ENCODE measurements at regions not wholly inside any gene's neighbourhood (a gene's known extent, or its start where the extent isn't known, plus 50 kb on each side); places are given as distances from the start of the nearest gene placed in this dataset.
"Not testable (repeated sequence)": the region's sequence is repeated elsewhere in the genome, so short reads cannot be mapped to it uniquely, and the experiment has no call there.

DNA sequence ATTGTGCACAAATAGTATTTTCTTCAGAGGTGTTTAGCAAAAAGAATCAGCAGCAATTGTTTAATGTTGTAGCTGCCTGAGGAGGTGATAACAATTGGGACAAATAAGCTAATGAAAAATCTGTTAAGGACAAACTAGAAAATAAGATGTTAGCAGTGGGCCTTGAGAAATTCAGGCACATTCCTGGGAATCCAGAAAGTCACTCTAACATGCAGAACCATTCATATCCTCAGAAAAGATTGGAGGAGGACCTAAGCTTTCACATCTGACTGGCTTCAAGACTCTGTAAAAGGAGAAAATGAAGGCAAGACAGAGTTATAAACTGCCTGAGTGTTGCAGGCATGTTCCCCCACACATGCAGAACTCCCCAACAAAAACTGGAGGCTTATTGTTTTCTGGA lies 353.5 kb upstream of the RGPD4 start:
- DNase-seq = no peak

DNA sequence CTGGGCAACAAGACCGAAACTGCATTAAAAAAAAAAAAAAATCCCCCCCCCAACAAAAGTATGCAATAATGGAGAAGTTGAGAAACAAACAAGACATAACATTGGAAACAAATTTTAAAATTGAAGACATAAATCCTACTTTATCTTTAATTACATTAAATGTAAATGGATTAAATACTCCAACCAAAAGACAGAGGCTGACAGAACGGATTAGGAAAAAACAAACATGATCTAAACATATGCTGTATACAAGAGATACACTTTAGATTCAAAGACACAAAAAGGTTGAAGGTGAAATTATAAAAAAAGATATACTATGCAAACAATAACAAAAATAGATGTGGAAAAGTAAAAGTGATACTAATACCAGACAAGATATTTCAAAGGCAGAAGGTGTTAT lies 350.8 kb upstream of the RGPD4 start:
- no peak for DNase-seq

DNA sequence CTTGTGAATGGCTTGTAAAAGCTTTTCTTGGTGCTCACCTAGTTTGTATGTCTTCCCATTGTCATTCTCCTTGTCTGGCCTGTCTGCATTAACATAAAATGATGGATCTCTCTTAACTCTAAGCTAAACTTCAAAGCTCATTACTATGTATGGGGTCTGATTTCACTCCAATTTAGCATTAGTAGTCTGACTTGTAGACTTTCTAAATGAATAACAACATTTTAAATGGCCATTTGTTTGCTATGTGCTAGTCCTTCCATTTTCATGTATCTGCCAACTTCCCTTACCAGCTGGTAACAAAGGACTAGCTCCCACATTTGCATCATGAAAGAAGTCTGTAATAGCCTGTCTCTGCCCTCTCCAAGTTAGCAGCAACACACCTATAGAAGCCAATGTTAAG lies 324.2 kb upstream of the RGPD4 start:
- no peak for DNase-seq

DNA sequence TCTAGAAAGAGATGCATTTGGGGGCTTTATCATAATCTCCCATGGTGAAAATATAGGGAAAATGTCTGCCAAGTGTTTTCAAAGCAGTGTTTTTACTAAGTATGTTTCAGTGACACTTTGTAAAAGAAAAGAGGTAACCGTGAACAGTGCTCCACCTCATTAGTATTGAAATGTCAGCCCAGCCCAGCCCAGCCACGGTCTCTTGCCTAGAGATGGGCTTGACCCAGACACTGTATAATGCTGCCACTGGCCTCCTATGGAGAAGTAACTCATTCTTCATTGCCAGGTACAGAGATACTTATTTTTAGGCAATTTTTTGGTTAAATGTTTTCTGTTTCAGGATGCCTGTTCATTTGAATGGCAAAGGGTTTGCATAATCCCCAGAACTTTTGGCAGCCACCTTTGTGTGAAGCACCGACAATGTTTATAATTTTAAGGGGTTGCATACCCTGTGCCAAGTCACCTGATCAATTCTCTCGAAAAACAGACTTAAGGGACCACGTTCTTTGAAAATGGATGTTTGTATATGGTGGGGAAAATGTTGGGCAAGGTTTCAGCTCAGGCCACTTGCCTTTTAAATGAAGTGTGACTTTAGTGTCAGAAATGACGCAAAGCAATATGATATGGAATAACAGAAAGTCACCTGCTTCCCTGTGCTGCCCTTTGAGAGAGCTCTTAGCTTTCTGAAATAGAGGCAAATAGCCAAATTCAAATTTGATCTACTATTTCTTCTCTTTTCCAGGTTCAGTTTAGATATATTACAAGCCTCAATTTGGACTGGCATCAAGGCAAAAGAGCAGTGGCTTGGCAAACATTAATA lies 314.5 kb upstream of the RGPD4 start:
- peak; percentile 95 for DNase-seq

DNA sequence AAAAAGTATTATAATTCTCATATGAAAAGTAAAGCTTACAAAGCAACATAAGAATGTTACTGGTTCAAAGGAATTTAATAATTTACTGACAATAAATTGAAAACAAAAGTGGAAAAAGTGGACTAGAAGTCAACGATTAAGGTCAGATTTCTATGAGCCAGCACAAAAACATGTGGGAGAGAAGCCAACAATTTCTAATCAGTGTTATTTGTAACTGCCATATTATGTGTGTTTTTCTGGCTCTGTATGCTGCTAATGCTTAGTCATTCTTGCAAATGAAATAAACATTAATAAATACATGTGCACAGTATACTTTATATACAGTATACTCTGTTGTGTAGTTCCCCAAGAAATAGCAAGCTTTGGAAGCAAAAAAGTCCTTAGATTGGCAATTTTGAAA lies 301.3 kb upstream of the RGPD4 start:
- DNase-seq = no peak

DNA sequence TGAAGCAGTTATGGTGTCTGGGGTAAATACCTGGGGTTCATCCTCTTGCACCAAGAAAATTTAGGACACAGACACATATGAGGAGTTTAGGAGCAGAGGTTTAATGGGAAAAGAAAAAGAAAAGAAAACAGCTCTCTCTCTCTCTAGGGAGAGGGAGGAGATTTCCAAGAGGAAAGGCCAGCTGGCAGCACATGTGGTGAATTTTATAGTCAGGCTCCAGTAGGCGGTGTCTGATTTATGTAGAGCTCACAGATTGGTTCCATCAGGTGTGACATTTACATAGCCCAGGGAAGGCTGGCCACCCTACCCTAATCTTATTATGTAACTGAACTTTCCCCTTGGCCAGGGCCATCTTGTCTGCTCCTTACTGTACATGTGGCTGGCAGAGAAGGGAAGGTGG lies 297.5 kb upstream of the RGPD4 start:
- peak; percentile 80 for DNase-seq

DNA sequence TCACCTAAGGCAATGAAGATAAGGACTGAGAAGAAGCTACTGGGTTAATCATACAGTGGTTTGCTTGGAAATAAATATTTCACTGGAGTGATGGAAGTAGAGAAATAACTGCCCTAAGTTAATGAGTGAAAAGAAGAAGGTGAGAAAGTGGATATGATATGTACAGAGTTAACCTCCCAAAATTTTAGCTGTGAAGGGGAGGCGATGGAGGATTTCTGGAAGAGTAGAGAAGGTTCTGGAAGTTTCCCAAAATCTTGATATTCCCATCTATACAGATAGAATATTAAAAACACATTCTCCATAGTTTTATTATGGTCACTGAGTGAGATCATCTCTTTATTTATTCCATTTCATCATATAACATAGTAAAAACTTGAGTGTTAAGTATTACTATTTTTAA lies 296.6 kb upstream of the RGPD4 start:
- no peak for DNase-seq

DNA sequence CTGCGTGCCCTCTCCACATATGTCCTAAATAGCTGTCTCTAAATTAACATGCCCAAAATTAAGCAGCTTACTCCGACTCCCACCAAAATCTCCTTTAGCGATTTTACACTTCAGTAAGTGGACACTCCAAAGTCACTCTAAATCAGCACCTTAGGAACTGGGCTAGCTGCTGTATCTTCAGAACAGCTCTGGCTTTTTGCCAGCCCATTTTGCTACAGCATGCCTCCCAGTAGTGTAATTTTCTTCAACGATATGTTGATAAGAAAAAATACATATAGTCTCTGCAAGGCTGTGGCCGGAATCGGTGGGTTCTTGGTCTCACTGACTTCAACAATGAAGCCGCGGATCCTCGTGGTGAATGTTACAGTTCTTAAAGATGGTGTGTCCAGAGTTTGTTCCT lies 291.8 kb upstream of the RGPD4 start:
- DNase-seq = no peak

DNA sequence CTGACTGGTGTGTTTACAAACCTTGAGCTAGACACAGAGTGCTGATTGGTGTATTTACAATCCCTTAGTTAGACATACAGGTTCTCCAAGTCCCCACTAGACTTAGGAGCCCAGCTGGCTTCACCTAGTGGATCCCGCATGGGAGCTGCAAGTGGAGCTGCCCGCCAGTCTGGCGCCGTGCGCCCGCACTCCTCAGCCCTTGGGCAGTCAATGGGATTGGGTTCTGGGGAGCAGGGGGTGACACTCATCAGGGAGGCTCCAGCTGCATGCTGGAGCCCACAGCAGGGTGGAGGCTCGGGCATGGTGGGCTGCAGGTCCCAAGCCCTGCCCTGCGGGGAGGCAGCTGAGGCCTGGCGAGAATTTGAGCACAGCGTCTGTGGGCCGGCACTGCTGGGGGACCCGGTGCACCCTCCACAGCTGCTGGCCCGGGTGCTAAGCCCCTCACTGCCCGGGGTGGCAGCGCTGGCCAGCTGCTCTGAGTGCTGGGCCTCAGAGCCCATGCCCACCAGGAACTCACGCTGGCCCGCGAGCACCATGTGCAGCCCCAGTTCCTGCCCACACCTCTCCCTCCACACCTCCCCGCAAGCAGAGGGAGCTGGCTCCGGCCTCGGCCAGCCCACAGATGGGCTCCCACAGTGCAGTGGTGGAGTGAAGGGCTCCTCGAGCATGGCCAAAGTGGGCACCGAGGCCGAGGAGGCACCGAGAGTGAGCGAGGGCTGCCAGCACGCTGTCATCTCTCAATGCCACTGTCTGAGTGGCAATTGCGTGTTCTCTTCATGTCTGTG lies 290.6 kb upstream of the RGPD4 start:
- DNase-seq = not testable (repeated sequence)

DNA sequence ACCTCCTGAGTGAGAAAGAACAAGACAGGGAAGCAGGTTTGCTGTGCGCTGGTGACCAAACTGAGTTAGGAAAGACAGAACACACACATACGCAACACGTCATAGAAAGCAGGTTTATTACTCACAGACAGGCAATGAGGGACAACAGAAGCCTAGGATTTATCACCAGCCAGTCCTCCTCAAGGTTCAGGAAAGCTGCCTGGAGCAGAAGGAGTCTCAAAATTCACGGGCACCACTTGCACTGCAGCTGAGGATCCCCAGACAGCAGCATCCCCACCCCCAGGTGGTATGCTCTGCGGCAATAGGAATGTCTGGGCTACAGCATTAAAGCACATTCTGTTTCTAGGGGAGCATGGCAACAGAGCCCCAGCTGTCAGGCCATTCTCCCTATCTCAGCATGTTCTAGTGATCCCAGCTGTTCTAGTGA lies 284.4 kb upstream of the RGPD4 start:
- no peak for DNase-seq

DNA sequence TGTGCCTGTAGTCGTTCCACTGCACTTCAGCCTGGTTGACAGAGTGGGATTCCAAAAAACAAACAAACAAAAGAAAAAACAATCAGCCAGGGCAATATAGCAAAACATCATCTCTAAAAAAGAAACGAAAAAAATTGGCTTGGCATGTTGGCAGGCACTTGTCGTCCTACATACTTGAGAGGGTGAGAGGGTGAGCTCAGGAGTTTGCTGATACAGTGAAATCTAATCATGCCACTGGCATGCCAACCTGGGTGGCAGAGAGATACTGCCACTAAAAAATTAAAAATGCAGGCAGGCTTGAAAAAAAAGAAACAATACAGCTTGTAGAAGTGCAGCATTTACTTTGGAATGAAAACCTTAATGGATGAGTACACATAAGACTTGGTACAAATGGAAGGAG lies 282.9 kb upstream of the RGPD4 start:
- DNase-seq = peak; percentile 55

DNA sequence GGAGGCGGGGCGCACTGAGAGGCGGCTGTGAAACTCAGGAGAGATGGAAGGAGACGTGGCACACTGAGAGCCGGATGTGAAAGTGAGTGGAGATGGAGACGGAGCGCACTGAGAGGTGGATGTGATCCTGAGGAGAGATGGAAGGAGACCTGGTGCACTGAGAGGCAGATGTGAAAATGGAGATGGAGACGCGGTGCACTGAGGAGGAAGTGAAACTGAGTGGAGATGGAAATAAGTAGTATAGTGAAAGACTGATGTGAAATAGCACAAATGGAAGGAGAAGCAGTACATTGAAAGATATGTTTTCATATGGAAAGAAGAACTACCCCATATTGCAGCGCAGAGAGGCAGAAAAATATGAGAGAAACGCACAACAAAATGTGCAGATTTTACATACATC lies 281.6 kb upstream of the RGPD4 start:
- DNase-seq = no peak

DNA sequence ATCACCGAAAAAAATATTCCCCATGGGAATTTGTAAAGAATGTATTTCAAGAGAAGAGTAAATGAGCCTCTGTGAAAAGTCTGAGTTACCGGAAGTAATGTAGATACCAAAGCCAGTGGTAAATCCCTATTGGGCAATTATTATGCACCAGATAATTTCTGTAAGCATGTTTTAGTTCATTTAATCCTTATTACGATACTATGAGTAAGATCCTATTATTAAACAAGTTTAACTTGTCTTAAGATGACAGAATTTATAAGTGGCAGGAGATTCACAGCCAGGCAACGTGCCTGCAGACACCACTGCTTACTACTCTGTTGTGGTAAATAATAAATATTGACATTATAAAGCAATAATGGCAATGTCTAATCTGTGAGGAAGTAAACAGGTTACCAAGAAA lies 280.8 kb upstream of the RGPD4 start:
- DNase-seq = no peak

DNA sequence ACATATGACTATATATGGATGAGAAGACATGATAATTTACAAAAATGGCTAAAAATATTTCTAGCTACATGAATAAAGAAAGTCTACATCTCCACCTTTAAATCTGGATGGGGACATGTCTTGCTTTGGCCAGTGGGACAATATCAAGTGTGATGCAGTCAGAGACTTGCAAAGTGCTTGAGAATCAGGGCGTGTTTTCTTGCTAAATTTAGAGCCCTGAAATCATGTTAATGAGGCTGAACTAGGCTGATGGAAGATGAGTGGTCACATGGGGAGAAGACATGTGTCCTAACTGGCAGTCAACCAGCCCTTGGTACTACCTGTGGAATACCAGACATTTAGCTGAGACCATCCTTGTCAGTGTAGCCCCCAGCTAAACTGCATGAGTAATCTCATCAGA lies 278.5 kb upstream of the RGPD4 start:
- DNase-seq = no peak

DNA sequence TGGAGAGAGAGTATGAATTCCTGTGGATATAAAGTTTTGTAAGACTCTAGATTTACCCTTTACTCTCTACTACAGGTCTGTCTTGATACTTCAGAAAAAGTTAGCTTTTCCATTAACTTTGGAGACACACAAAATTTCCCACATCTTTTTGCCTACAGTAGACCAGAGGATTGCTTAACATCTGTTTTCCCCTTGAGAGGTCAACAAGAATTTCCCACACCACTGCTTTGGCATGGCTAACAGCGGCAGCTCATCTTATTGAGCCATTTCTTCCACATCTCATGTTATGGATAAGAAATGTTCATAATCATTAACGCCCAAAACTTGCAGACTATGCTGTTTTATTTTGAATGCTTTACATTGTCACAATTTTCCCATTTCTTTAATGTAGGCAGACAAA lies 273.6 kb upstream of the RGPD4 start:
- no peak for DNase-seq

DNA sequence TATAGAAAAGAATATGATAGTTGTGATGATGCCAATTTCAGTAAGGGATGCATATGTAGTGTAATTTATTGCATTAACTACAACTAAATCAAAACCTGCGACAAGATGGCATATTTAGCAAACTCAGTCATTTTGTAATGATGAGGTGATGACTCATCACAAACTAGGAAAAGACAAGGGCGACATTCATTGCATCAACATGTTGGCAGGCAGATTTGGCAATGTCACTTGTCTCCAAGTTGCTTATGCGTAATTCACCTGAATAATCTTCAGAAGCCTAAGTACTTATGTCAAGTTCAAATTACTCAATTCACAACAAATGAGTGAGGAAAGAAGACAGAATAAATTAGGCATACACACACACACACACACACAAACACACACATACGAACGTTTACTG lies 273.2 kb upstream of the RGPD4 start:
- DNase-seq = no peak

DNA sequence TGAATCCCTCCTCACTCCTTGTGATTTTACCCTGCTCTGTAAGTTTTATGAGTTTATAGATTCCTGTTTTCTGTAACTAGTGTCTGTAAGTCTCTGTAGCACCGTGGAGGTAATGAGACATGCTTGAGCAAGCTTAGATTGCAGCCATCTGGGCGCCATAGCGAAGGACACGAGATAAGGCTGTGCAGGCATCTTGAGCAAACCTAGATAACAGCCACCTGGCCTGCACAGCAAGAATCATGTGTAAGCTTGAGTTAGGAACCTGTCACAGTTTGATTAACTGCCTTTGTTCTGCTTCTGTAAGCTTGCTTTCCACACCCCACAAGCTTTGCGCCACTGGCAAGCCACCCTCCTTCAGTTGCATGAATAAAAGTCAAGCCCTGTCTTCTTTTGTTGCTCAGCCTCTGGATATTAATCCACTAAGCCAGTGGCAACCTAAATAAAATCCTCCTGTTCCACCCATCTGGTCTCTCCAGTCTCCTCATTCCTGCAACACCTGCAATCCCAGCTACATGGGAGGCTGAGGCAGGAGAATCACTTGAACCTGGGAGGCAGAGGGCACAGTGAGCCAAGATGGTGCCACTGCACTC lies 270.6 kb upstream of the RGPD4 start:
- no peak for DNase-seq

DNA sequence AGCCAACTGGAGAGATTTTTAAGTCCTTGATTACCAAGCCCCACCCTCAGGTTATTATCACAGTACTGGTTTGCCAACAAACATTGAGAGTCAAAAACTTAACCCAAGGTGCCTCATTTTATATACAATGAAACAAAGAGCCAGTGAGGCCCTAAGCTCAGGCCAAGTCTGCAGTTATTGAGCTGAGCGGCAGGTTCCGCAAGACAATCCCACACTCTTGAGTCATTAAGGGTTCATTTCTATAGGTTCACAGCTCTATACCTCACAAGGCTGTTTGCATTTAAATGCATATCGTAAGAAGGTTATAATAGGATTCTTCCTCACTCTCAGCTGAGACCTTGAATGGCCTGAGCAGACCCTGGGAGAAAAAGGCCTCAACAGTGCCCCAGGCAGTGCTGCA lies 268.4 kb upstream of the RGPD4 start:
- no peak for DNase-seq

DNA sequence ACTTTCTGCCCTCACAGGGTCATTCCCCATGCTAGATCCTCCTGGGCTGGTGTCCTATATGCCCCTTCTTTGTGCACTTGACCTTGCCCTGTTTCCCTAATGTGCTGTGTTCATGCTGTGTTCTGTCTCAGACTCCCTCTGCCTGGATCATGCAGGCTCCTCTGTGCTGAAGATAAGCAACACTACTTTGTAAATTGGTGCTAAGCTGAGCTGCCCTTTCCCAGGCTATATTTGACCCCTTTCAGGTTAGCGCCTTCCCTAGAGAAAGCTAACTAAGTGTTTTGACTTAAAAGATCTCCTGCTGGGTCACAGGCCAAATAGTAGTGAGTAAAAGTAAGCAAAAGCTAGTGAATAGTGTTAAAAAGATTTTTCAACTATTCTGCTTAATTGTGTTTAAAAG lies 257.2 kb upstream of the RGPD4 start:
- DNase-seq = no peak

DNA sequence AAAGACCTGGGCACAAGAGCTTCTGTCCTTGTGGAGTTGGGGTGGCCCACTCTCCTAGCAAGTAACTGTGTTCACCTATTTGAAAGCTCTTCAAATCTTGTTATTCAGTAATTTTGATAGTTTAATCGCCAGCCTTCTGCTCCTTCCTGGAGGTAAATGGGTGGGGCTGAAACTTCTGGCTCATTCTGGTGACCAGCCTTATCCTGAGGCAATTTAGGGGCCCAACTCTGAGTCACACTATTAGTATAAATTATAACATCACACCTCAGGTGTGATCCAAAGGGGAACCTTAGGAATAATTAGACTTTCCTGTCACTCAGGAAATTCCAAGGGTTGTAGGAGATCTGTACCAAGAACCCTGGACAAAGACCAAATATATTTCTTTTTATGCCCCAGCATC lies 255.8 kb upstream of the RGPD4 start:
- no peak for DNase-seq

DNA sequence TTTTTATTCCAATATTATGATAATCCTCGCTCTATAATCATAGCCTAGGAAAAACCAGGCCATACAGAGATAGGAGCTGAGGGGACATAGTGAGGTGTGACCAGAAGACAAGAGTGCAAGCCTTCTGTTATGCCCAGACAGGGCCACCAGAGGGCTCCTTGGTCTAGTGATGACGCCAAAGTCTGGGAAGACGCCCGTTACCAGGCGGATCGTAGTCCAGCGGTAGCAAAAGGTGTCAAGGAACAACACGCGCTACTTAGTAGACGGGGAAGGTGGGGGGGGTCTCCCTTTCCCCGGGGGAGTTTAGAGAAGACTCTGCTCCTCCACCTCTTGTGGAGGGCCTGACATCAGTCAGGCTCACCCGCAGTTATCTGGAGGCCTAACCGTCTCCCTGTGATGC lies 253.8 kb upstream of the RGPD4 start:
- DNase-seq = not testable (repeated sequence)

DNA sequence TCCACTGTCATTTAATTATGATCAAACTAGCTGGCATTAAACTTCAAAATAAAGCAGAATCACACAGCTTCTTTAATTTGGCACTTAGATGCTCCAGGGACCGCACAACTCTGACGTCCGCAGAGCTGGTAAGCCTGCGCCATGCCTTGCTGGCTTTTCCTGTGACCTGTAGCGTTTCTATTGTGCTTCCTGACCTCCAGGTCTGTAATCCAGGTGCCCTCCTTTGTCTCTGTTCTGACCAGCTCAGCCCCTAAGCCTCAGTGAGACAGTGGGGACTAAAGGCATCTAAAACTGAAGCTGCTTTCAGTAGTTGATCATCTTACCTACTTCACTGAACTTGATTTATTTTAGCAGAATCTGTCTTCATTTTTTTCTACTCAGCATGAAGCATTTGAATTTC lies 249.7 kb upstream of the RGPD4 start:
- no peak for DNase-seq

DNA sequence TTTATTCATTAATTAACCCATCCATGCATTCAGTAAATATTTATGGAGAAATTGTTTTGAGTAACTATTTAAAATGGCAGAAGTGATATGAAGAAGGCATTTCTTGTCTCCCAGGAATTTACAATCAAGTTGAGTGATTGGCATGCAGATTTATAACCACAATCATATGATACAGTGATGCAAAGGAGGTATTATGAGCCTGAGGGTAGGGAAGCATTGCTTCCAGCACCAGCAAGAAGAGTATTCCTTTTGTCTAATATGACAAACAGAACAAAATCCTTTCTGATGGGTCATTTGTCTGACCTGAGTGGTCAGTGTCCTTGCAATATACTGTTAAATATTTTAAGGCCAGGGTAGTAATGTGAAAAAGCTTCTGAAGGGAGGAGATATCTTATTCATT lies 244.2 kb upstream of the RGPD4 start:
- DNase-seq = no peak

DNA sequence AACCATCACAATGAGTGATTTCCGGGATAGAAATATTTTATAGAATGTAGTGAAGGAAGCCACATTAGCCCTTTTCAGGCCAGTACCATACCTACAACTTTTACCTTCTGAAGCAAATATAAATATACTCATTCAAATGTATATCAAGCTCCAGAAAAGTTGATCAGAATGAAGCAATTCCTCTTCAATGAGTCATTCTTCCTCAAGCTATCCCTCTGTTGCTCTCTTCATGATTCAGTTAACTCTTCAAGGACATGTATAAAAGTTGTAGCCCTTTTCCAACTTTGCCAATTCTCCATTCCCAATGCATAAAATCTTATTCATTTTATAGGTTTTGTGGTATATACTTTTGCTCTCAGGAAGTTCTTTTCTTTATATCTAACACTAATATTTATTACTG lies 242.1 kb upstream of the RGPD4 start:
- DNase-seq = no peak

All from NCI-H2029 (cell line).